MM.1S (cell line): ENCODE measurements at regions not wholly inside any gene's neighbourhood (a gene's known extent, or its start where the extent isn't known, plus 50 kb on each side); places are given as distances from the start of the nearest gene placed in this dataset.

ENCODE experiments used
- DNase-seq: peaks from one replicate; pipeline ENCODE4 v3.0.0-alpha.2; 2015
- H2AFZ ChIP-seq: fragments of 300-600 bp; sonication (generic); 2 replicates; pipeline ENCODE4 v1.6.0; 2016; ENCODE audit warnings: antibody characterized with exemption, low read length
- H3F3A ChIP-seq: fragments of 300-600 bp; sonication (generic); 2 replicates; pipeline ENCODE4 v1.6.1; 2016; ENCODE audit warnings: mild to moderate bottlenecking, antibody characterized with exemption, low read length, moderate library complexity, mixed read lengths; ENCODE audit not compliant: insufficient read depth
- H3K27ac ChIP-seq: fragments of 300-600 bp; sonication (generic); 2 replicates; pipeline ENCODE4 v1.5.1; 2016; ENCODE audit warnings: mild to moderate bottlenecking, low read length
- H3K27me3 ChIP-seq: fragments of 300-600 bp; sonication (generic); replicated peaks from 2 replicates; pipeline ENCODE4 v1.6.0; 2016; ENCODE audit warnings: low read length; ENCODE audit not compliant: insufficient read depth
- H3K36me3 ChIP-seq: fragments of 300-600 bp; sonication (generic); replicated peaks from 2 replicates; pipeline ENCODE4 v1.6.1; 2016; ENCODE audit warnings: mild to moderate bottlenecking, low read length, mixed read lengths; ENCODE audit not compliant: insufficient read depth
- H3K4me1 ChIP-seq: fragments of 300-600 bp; sonication (generic); 2 replicates; pipeline ENCODE4 v1.6.1; 2016; ENCODE audit warnings: low read length, mixed read lengths
- H3K4me2 ChIP-seq: fragments of 300-600 bp; sonication (generic); 2 replicates; pipeline ENCODE4 v1.6.0; 2016; ENCODE audit warnings: low read depth, low read length
- H3K4me3 ChIP-seq: fragments of 300-600 bp; sonication (generic); 2 replicates; pipeline ENCODE4 v1.5.1; 2016; ENCODE audit warnings: low read length, mixed read lengths
- H3K79me2 ChIP-seq: fragments of 300-600 bp; sonication (generic); 2 replicates; pipeline ENCODE4 v1.6.1; 2016; ENCODE audit warnings: mixed run types, low read length, mixed read lengths
- H3K9ac ChIP-seq: fragments of 300-600 bp; sonication (generic); 2 replicates; pipeline ENCODE4 v1.6.1; 2016; ENCODE audit warnings: low read length, mixed read lengths
- H3K9me2 ChIP-seq: fragments of 300-600 bp; sonication (generic); replicated peaks from 2 replicates; pipeline ENCODE4 v1.6.1; 2016; ENCODE audit warnings: mild to moderate bottlenecking, low read length, mixed read lengths; ENCODE audit not compliant: insufficient read depth
- H3K9me3 ChIP-seq: fragments of 300-600 bp; sonication (generic); replicated peaks from 2 replicates; pipeline ENCODE4 v1.6.1; 2016; ENCODE audit warnings: mild to moderate bottlenecking, low read length, mixed read lengths; ENCODE audit not compliant: insufficient read depth
- H4K20me1 ChIP-seq: fragments of 300-600 bp; sonication (generic); 2 replicates; pipeline ENCODE4 v1.6.1; 2016; ENCODE audit warnings: mild to moderate bottlenecking, low read length, moderate library complexity, mixed read lengths; ENCODE audit not compliant: insufficient read depth
- CTCF ChIP-seq: fragments of 300-600 bp; sonication (generic); IDR thresholded peaks from 2 replicates; pipeline ENCODE4 v1.5.1; 2016; ENCODE audit warnings: antibody characterized with exemption, low read length, mixed read lengths
- EZH2 ChIP-seq: fragments of 300-600 bp; sonication (generic); optimal IDR thresholded peaks from 2 replicates; pipeline ENCODE3; 2017; ENCODE audit warnings: low read depth, mild to moderate bottlenecking, antibody characterized with exemption, low read length, mixed read lengths
- EZH2phosphoT487 ChIP-seq: fragments of 300-600 bp; sonication (generic); IDR thresholded peaks from 2 replicates; pipeline ENCODE4 v1.6.1; 2018; ENCODE audit warnings: antibody characterized with exemption, low read length

- no peak overlapping the region for H3K9ac ChIP-seq
- no peak overlapping the region for H3K27ac ChIP-seq
- TF ChIP-seq EZH2 (no peak), EZH2phosphoT487 (no peak), CTCF (no peak)
- no peaks in the 10 kb centered on the region for H3K9me2 ChIP-seq
- no peak overlapping the region for H3K4me2 ChIP-seq
- no peaks in the 10 kb centered on the region for H3K4me1 ChIP-seq
- H3K27me3 ChIP-seq, result peaks cover 94% of the 10 kb centered on the region
- DNase-seq, result no peak
- no peaks in the 10 kb centered on the region for H3K79me2 ChIP-seq
- H3K4me3 ChIP-seq, result no peak overlapping the region
- no peaks in the 10 kb centered on the region for H3K9me3 ChIP-seq
- no peak overlapping the region for H2AFZ ChIP-seq
- no peaks in the 10 kb centered on the region for H3F3A ChIP-seq
- no peaks in the 10 kb centered on the region for H4K20me1 ChIP-seq
- no peaks in the 10 kb centered on the region for H3K36me3 ChIP-seq
Measured at GRCh38 chr11:69881467-69882269, 62.5 kb upstream of the FGF3 start.

GRCh38 chr11:69882270-69882608 lies 63.0 kb upstream of the FGF3 start:
- Histone ChIP-seq H3K4me3 (no peak overlapping the region), H4K20me1 (no peaks in the 10 kb centered on the region), H3K9me3 (no peaks in the 10 kb centered on the region), H3K27me3 (peaks cover 96% of the 10 kb centered on the region), H3K9ac (no peak overlapping the region), H3K4me1 (no peaks in the 10 kb centered on the region), H3K36me3 (no peaks in the 10 kb centered on the region), H3K79me2 (no peaks in the 10 kb centered on the region), H3K27ac (no peak overlapping the region), H3K4me2 (no peak overlapping the region), H3F3A (no peaks in the 10 kb centered on the region), H3K9me2 (no peaks in the 10 kb centered on the region), H2AFZ (no peak overlapping the region)
- TF ChIP-seq CTCF (no peak), EZH2 (no peak), EZH2phosphoT487 (no peak)
- DNase-seq, result no peak

- peaks cover 92% of the 10 kb centered on the region for H3K27me3 ChIP-seq
- no peaks in the 10 kb centered on the region for H3F3A ChIP-seq
- TF ChIP-seq EZH2 (no peak), EZH2phosphoT487 (no peak), CTCF (no peak)
- H3K9ac ChIP-seq, result no peak overlapping the region
- DNase-seq, result no peak
- no peaks in the 10 kb centered on the region for H3K9me3 ChIP-seq
- no peaks in the 10 kb centered on the region for H3K9me2 ChIP-seq
- H3K4me3 ChIP-seq, result no peak overlapping the region
- H3K36me3 ChIP-seq, result no peaks in the 10 kb centered on the region
- H2AFZ ChIP-seq, result no peak overlapping the region
- no peaks in the 10 kb centered on the region for H4K20me1 ChIP-seq
- no peaks in the 10 kb centered on the region for H3K79me2 ChIP-seq
- no peak overlapping the region for H3K27ac ChIP-seq
- no peaks in the 10 kb centered on the region for H3K4me1 ChIP-seq
- no peak overlapping the region for H3K4me2 ChIP-seq
Measured at GRCh38 chr11:69883292-69884255, 64.4 kb upstream of the FGF3 start.
